Activated CD4-positive, alpha-beta T cell treated with anti-CD3 and anti-CD28 coated beads, Interleukin-10, Interleukin-2, amounts not matched to agents 100 ng/mL and 50 ng/mL, durations not matched to agents 16 hours and 8 hours (primary cell): ENCODE measurements at regions not wholly inside any gene's neighbourhood (a gene's known extent, or its start where the extent isn't known, plus 50 kb on each side); places are given as distances from the start of the nearest gene placed in this dataset.

Experiments used
- DNase-seq: peaks from one replicate; pipeline ENCODE4 v3.0.0-alpha.2; 2020

DNA sequence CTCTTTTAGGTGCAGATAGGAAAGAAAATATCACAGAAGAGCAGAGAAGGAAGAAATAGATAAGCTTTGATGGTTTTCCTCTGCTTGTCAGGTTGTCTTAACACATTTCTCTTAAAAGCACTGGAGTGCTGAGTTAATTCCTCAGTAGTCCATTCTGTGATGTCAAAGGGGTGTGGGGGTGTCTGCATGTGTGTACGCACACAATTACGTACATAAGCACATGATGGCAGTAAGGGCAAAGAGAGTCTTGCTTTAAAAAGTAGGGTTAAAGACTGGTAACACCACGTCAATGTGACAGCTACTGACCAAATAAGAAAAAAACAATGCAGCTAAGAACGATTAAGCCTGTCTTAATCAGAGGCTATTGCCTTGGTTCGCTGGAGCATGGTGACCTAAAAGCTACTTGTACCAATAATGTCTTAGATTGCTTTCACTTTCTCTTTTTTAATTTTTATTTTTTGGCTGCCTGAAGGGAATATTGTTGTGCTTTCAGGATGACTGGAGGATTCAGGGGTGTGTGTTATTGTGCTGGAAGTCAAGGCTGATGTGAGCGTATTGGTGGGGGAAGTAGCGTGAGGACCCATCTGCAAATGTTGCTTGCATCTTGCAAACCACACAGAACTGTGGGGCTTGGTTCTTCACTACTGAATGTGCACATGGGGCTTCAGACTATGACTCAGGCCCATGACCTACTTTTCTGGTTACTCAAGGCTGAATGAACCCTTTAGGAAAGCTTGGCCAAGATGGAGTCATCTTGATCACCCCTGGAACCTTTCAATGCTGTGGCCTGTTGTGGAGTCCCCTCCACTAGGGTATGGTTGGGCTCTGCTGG is 417.8 kb upstream of the TPM1 start:
- peak; percentile 43 for DNase-seq

DNA sequence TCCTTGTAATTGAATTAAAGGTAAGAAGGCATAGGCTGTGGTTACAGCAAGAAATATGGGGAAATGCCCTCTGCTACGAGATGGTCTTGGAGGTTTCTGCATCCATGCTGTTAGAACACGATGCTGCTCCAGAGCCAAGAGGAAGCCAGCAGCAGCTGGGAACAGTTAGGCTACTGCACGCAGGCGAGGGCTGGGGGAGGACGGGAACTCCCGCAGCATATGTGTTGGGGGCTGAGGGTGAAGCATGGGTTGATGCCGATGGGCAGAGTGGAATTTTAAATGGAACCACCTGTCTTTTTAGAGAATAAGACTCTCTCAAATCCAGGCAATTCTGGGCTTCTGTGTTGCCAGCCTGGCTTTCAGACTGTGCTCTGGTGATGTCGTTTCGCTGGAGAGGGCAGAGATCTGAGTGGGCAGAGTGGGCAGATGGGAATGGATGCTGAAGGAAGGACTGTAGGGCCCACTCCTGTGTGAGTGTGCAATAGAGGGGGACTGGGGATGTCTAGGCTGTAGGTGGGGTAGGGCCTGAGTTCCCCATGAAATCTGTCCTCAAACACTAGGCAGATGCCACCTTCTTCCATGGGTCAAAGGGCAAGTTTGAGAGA is 417.0 kb upstream of the TPM1 start:
- DNase-seq, result no peak

DNA sequence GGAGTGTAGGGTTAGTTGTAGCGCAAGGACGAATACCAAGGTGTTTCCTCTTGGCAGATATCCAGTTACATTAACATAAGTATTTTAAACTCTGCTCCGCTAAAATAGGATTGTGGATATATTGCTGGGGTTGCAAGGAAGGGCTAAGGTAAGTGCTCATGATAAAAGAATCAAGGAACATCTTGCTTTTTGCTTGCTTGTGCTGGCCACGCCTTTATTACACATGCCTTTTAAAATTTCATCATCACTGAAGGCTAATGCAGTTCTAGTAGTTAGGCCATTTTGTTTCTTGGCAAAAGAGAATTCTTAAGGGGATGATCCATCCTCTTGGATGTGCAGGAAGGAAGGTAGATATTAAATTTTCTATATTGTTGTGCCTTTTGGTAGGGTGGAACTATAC is 415.6 kb upstream of the TPM1 start:
- DNase-seq, result no peak

DNA sequence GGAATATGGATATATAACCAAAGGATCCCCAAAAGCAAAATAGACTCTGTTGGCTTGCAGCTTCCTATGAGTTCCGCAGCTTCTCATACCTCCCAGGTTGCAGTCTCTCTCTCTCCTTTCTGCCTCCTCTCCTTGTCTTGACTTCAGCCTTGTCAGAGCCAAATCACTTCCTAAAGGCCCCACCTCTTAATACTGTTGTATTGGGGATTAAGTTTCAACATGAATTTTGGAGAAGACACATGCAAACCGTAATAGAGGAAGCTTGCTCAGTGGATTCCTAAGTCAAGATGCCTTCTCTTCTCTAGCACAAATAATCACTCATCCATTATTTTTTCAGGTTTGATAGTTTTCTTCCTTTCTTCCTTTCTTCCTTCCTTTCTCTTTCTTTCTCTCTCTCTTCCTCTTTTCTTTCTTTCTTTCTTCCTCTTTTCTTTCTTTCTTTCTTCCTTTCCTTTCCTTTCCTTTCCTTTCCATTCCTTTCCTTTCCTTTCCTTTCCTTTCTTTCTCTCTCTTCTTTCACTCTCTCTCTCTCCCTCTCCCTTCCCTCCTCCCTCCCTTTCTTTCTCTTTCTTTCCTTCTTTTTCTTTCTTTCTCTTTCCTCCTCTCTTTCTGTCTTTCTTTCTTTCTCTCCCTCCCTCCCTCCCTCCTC is 411.3 kb upstream of the TPM1 start:
- no peak for DNase-seq

DNA sequence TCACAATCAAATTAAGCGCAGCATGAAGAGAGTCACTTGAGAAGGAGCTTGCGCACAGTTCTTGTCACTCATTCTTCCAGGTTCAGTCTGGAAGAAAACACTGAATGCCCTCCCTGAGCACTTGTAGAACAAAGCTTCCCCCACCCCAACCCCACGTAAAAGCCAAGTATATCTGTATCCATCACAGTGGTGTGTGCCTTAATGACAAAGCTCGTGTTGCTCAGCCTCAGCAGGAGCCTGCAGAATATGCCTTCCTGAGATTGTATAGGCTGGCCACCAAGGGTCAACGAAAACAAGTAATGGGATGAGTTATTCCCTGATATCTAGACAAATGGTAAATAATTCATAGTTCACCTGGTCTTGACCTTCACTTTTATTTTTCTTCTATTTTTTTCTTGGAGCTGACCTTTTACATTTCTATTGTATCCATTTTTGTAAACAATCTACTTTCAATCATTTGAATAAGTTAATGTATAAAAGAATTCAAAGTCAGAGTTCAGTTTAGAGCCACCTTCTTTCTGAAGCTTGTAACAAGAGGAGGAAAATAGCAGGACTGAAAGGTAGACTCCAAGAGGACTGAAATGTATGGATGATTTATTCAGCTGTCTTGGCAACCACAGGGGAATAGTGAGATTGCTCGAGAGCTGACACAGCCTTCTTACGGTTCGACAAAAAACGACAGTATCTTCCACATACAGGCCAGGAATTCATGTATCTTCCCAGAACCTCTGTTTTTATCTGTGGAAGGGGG is 405.5 kb upstream of the TPM1 start:
- DNase-seq, result no peak

DNA sequence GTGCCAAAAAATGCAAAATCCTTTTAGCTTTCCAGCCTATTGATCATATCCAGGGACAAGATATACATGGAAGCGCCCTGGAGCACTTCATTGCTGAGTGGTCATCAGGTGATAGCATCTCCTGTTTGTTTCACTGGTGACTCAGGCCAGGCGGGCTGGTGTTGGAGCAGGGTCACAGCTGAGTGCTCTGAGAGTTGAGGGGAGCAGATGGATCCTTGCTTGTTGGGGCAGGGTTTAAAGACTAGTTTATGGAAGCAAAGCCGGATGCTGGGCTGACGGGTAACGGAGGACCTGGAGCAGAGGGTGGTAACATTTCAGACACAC is 405.0 kb upstream of the TPM1 start:
- DNase-seq, result no peak

DNA sequence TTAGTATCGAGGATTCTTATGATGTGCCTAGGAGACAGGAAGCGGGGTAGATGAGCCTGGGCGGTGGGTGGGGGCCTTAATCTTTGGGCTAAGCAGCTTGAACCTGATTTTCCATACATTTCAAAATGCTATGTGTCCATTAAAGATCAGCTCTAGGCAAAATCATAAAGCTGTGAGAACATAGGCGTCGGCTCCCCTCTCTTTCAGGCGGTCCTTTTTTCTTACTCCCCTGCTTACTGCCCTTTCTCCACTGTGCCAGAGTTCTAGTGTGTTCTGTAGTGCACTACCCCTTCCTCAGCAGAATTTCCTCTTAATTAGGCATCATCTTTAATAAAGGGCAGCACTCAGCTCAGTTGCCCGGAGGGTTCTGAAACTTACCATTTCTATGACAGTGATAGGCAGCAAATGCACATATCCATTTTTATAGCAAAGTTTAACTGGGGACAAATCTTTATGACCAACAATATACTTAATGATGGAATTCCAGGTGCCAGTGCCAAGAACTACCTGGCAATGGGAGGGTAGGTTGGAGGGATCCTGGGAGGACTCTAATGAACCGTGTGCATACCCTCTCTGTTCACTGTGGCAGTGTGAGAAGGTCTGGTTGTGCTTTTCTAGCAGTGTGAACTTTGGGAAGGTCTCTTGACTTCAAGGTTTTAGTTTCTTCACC is 404.5 kb upstream of the TPM1 start:
- DNase-seq, result no peak

DNA sequence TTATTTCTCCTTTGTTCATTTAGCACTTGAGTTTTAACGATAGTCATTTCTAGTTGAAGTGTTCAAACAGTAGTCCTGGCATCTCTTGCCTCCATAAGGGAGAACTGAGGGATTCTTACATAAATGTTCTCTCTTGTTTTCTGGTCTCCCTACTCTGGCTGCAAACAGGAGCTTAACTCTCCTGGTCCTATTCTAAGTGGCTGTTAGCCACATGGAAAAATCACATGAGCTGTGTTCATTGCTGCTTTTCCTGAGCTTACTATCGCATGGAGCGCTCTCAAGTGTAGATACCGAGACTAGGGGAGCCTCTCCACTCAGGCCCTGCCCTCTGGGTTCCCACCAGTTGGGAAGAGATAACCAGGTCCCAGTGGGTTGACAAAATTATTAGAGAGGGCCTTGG is 403.1 kb upstream of the TPM1 start:
- DNase-seq, result no peak

DNA sequence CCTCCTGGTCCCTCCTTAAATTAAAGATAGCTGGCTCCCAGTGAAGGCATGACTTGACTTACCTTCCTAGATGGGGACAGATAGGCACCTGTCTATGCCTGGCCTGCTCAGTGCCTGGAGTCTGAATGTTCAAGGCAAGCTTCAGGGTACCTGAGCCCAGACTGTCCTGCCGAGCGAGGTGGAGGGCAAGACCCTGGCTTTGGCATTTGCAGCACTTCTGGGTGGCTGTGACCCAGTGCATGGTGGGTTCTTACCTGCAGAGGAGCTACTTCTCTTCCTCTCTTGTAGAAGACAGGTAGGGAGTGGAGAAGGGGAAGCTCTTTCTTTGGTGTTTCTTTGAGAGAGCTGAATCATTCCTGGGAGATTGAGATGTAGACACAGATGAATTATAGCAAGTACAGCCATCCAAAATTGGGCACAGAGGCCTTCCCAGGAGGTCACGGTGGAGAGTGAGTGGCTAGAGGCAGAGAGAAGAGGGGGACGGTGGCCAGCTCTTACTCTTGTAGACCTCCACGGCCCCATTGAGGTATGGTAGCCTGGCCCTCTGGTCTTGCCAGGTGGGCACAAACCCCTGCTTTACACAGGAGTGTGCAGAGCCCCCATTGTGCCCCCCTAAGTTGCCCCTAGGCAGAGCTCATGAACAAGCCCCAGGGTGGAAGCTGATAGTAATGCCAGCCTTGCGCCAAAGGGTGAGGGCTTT is 402.5 kb upstream of the TPM1 start:
- DNase-seq, result no peak

DNA sequence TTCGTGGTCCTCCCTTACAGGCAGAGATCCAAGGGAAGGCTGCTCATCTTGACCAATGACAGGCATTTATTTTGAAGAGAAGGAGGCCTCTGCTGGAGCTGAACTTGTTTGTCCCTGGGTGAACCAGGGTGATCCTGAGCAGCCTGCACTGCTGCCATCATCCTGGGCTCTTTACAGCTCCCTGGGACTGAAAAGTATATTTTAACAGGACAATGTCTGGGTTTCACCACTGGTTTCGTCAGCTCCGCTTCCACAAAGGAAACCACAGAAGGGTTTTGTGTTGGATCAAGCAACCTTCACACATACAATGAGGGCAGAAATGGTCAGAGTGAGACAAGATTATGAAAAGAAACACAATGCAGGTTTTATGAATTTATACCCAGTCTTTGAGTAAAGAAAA is 400.7 kb upstream of the TPM1 start:
- DNase-seq, result no peak

DNA sequence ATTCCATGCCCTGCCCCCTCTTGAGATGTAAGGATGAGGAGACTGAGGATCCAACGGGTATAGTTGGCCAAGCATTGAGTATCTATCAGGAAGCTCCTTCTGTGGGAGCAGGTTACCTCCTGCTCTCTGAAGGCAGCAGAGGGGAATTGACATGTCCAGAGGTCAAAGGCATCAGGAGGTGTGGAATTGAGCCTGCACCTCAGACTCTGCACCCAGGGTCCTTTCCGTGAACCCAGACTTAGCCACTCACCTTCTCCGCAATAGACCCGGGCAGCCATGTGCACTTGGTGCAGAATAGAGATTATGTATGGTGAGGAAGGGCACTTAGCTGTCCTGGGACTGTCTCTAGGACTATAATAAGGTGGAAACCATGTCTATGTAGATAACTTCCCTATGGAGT is 399.0 kb upstream of the TPM1 start:
- DNase-seq, result no peak

DNA sequence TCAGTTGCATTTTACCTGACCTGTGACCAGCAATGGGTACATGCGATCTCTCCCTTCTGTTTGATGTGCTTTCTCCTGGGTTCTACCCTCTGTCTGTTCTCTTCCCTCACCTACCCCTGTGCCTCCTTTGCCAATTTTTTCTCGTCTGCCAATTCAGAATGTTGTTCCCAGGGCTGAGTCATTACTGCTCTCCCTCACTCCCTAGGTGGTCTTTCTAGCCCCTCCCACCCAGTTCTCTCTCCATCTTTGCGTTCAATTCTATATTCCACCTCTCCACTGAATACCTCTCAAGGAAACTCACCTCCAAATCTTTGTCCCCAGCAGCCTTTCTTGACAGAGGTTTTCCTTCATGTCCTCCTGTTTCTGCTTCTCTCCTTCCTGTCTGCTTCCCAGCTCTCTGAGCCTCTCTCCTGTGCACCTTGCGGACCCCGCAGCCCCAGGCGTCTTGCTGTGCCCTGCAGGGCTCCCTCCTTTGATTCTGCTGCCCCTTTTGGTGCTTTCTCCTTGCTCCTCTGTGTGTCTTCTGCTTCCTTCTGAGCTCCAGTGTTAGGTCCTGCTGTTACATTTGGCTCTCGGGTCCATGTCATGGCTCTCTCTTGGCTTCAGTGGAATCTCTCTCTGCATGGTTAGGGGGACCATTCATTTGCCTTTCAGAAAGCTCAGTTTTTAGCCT is 398.2 kb upstream of the TPM1 start:
- no peak for DNase-seq

DNA sequence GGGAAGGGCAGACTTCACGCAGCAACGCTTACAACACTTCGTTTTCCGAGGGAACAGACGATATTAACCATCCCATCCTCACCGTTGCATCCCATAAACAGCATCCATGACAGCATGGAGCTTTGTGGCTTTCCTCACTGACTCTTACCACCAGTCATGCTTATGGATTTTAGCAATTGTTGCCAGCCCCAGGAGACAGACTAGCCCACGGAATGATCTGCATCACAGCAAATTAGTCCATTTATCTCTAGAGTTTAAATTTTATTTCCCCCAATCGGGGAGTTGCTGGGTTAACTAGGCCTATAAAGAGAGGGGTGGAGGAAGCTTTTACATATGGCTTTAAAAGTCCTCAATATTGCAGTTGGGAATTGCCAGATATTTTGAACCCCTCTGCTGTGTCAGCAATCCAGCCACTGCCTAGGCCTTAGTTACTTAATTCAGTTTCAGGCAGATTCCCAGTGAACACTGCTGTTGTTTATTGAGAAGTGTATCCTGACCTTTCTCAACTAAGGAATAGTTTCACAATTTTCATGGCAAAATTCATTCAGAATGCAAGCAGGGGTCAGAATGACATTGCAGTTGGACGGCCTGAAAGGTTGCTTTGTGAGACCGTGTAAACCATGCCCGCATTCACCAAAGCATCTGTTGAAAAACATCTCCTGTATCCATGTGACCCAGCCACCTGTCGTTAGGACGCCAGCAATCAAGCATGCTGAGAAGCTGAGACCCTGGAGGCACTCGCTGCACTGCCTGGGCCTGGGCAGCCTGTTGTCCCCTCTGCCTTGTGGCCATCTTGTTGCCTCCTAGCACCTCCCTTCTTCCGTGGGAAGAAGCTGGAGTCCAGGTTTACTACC is 397.4 kb upstream of the TPM1 start:
- no peak for DNase-seq

DNA sequence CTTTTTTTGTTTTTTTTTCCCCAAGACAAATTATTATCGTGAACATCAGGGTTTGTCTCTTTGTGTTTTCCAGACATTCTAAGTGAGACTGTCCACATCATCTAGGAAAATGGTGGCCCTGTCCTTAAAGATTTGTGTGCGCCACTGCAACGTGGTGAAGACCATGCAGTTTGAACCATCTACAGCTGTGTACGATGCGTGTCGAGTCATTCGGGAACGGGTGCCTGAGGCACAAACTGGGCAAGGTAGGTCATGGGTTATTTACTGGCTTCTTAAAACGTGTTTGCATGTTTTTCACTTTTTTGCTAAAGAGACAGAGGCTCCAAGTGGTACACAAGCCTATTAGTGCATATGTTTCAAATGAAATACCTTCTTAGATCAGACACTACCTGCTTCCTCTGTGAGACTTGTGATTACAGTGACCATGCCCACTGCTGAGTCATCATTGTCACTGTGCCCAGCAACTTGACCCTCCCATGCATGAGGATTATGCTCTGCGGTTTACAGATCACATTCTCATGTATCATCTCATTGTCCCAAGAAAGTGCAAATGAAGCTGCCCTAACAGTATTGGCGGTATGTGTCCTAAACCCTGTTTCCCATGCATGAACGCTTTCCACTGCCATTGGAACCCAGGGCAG is 395.2 kb upstream of the TPM1 start:
- DNase-seq, result no peak

DNA sequence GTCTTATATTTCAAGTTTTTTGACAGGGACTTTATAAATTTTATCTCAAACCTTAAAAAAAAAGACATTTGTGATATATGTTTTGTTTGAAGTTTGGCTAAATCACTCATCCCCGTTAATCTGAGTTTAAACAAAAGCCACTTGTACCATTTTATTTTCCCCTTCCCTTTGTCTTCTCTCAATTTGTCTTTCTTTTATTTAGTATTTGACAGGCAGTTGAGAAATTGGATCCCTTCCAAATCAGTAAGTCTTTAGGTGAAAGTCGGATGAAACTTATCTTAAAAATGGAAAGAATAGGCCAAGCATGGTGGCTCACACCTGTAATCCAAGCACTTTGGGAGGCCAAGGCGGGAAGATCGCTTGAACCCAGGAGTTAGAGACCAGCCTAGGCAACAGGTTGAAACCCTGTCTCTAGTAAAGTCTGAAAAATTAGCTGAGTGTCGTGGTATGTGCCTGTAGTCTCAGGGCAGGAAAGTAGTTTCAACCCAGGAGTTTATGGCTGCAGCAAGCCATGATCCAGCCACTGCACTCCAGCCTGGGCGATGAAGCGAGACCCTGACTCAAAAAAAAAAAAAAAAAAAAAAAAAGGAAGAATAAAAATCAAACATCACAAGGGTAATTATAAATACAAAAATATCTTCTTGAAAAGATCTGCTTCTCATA is 394.6 kb upstream of the TPM1 start:
- DNase-seq, result no peak

DNA sequence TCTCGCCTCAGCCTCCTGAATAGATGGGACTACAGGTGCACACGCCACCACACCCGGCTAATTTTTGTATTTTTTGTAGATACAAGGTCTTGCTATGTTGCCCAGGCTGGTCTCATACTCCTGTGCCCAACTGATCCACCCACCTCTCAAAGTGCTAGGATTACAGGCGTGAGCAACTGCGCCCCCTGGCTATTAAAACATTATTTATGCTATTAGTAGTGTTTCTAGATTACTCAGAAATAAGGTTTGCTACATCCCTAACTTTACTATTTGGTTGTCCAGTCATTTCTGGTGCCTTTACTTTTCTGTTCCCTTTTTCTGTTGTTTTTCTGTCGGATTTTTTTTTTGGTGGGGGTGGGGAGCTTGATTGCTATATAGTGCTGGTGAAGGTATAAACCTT is 393.6 kb upstream of the TPM1 start:
- DNase-seq, result no peak

DNA sequence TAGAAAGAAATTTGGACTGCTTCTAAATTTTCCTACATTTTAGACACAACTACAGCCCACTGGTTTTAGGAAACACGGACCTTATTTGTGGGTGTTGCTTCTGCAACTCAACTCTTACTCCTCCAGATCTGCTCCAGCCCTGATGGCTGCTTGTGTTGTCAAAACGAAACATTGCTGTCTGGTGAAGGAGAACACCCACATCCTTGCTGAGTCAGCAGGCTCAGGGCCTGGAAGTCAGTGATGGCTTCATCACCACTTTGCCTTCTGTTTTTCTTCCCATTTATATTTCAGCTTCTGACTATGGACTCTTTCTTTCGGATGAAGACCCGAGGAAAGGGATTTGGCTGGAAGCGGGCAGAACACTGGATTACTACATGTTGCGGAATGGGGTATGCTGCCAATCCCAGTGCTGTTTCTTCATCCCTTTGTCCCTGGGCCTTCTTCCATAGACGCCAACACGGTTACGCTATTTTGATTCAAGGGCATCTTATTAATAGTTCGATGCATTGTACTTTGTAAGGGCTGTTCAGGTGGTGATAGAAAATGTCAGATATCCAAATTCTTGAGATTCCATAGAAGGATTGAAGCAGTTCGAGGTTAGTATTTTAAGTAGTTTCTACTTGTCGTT is 392.6 kb upstream of the TPM1 start:
- DNase-seq, result peak; percentile 77

DNA sequence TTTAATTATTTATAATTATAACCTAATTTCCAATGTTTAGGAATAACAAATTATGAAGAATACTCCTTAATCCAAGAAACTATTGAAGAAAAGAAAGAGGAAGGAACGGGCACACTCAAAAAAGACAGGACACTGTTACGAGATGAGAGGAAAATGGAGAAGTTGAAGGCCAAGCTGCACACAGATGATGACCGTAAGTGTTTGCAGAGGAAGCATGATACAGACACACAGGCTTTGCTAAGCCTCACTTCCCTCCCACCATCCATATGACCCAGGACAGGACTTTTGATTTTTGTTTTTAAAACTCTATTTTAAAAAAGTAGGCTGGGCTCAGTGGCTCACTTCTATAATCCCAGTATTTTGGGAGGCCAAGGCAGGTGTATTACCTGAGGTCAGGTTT is 389.4 kb upstream of the TPM1 start:
- no peak for DNase-seq

DNA sequence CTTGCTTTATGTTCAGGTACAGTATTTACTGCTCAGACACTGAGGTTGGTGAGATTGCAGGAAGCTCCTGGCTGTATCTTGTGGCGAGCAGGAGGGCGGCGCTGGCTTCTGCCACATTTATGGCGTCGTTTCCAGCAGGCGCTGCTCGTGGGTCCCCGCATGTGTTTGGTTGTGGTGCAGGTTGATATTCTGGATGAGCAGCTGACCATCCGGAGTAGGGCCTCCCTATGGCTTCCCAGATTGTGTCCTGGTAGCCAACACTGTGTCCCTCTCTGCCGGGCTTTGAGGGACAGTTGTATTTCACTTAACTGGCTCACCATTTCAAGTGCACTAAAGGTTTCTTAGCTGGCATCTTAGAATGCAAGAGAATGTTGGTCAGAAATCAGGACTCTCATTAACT is 386.5 kb upstream of the TPM1 start:
- no peak for DNase-seq
